Loucy (cell line): ENCODE measurements at regions not wholly inside any gene's neighbourhood (a gene's known extent, or its start where the extent isn't known, plus 50 kb on each side); places are given as distances from the start of the nearest gene placed in this dataset.

Source experiments
- EZH2phosphoT487 ChIP-seq: fragments of 200-600 bp; IDR thresholded peaks from 2 replicates; pipeline ENCODE4 v1.6.1; 2018; ENCODE audit warnings: antibody characterized with exemption, mild to moderate bottlenecking, moderate library complexity, borderline replicate concordance
- TF ChIP-seq, protein P1 (sequence below): fragments of 200-600 bp; sonication (generic); conservative IDR thresholded peaks from 2 replicates; pipeline ENCODE4 v1.5.1; 2014; ENCODE audit warnings: mild to moderate bottlenecking, antibody characterized with exemption, low read length

DNA sequence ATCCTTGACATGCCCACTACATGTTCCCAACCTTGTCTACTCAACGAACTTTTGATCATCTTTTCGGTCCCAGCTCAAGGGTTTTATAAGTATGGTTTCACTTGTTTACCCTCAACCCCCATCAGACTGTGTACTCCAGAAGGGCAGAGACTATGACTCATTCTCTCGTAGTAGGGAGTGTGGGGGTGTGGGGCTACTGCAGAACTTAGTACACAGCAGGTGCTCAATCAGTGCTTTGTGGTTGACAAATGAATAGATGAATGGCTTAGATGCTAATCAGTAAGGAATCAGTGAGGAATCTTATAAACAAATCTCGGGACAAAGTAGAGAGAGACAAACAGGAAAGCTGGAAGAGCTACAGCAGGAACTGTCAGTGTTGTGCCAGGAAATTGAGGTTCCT, 151.7 kb upstream of the PLET1 start:
- TF ChIP-seq, protein P1, sequence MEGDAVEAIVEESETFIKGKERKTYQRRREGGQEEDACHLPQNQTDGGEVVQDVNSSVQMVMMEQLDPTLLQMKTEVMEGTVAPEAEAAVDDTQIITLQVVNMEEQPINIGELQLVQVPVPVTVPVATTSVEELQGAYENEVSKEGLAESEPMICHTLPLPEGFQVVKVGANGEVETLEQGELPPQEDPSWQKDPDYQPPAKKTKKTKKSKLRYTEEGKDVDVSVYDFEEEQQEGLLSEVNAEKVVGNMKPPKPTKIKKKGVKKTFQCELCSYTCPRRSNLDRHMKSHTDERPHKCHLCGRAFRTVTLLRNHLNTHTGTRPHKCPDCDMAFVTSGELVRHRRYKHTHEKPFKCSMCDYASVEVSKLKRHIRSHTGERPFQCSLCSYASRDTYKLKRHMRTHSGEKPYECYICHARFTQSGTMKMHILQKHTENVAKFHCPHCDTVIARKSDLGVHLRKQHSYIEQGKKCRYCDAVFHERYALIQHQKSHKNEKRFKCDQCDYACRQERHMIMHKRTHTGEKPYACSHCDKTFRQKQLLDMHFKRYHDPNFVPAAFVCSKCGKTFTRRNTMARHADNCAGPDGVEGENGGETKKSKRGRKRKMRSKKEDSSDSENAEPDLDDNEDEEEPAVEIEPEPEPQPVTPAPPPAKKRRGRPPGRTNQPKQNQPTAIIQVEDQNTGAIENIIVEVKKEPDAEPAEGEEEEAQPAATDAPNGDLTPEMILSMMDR: no peak
- TF ChIP-seq EZH2phosphoT487: no peak
